Astrocyte (in vitro differentiated cells and primary cell): ENCODE measurements at regions not wholly inside any gene's neighbourhood (a gene's known extent, or its start where the extent isn't known, plus 50 kb on each side); places are given as distances from the start of the nearest gene placed in this dataset.

Source experiments
- CTCF ChIP-seq: IDR thresholded peaks from 2 replicates; pipeline ENCODE4 v1.5.1; 2011; ENCODE audit warnings: low read depth, mild to moderate bottlenecking, inconsistent platforms, low read length, moderate library complexity; ENCODE audit not compliant: insufficient read depth
- EZH2 ChIP-seq: IDR thresholded peaks from 2 replicates; pipeline ENCODE4 v1.6.1; 2012; ENCODE audit warnings: mild to moderate bottlenecking, low read length, inconsistent platforms; ENCODE audit not compliant: insufficient read depth

GRCh38 chr15:69857686-69858391 is 239.9 kb downstream of the TLE3 start:
- TF ChIP-seq CTCF (no peak), EZH2 (no peak)
